GM19238 (cell line): ENCODE measurements at regions not wholly inside any gene's neighbourhood (a gene's known extent, or its start where the extent isn't known, plus 50 kb on each side); places are given as distances from the start of the nearest gene placed in this dataset.
"Not testable (repeated sequence)": the region's sequence is repeated elsewhere in the genome, so short reads cannot be mapped to it uniquely, and the experiment has no call there.

Experiments
- DNase-seq: peaks from one replicate; pipeline ENCODE4 v3.0.0; 2011; ENCODE audit warnings: low spot score; ENCODE audit not compliant: insufficient read length

DNA sequence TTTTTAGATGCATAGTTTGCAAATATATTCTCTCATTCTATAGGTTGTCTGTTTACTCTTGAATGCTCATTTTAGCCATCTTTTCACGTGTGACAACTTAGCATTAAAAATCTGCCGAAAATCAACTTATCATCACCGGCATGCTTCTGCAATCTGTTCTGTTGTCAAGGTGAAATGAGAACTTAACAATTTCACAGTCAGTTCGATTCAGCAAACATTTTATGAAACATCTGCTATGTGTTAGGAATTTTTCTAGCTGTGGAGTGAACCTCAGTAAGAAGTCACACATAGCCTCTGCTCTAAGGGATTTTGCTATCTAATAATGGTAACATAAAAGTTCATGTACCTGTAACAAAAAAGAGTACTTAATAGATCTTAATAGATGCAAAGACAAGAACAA, 256.1 kb downstream of the ZWINT start:
- DNase-seq = no peak

DNA sequence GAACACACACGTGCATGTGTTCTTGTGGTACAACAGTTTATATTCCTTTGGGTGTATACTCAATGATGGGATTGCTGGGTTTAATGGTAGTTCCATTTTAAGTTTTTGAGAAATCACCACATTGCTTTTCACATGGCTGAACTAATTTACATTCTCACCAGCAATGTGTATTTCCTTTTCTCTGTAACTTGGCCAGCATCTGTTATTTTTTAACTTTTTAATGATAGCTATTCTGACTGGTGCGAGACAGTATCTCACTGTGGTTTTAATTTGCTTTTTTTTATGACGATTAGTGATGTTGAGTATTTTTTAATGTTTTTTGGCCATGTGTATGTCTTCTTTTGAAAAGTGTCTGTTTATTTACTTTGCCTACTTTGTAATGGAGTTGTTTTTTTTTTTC, 256.6 kb downstream of the ZWINT start:
- no peak for DNase-seq

DNA sequence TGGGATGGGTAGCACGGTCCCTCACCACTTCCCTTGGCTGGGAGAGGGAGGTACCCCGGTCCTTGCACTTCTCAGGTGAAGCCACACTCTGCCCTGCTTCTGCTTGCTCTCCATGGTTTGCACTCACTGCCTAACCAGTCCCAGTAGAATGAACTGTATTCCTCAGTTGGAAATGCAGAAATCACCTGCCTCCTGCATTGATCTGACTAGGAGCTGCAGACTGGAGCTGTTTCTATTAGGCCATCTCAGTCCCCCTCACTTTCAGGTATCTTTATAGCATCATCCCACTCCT, 264.9 kb downstream of the ZWINT start:
- DNase-seq = no peak

DNA sequence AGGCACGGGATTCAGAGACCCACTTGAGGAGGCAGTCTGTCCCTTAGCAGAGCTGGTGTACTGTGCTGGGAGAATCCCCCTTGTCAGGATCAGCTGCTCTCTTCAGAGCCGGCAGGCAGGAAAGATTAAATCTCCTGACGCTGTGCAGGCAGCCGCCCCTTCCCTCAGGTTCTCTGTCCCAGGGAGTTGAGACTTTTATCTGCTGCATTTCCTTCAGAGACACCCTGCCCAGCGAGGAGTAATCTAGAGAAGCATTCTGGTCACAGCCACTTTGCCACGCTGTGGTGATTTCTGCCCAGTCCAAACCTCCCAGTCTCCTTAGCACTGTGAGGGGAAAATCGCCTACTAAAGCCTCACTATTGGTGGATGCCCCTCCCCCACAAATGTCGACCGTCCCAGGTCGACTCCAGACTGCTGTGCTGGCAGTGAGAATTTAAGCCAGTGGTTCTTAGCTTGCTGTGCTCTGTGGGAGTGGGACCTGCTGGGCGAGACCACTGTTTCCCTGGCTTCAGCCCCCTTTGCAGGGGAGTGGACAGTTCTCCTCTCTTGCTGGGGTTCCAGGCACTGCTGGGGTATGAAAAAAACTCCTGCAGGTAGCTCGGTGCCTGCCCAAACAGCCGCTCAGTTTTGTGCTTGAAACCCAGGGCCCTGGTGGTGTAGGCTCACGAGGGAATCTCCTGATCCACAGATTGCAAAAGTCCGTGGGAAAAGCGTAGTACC, 265.4 kb downstream of the ZWINT start:
- DNase-seq = no peak

DNA sequence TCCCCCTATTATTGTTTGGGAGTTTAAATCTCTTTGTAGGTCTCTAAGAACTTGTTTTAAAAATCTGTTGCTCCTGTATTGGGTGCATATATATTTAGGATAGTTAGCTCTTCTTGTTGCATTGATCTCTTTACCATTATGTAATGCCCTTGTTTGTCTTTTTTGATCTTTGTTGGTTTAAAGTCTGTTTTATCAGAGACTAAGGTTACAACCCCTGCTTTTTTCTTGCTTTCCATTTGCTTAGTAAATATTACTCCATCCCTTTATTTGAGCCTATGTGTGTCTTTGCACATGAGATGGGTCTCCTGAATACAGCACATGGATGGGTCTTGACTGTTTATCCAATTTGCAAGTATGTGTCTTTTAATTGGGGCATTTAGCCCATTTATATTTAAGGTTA, 267.4 kb downstream of the ZWINT start:
- DNase-seq = not testable (repeated sequence)

DNA sequence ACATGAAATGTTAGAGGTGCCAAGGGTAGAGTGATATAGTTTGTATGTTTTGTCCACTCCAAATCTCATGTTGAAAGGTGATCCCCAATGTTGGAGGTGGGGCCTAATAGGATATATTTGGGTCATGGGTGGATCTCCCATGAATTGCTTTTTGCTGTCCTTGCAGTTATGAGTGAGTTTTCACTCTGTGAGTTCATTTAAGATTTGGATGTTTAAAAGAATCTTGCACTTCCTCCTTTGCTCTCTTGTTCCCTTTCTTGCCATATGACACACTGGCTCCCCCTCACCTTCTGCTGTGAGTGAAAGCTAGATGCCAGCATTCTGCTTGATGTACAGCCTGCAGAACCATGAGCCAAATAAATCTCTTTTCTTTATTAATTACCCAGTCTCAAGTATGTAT, 269.2 kb downstream of the ZWINT start:
- DNase-seq = no peak

DNA sequence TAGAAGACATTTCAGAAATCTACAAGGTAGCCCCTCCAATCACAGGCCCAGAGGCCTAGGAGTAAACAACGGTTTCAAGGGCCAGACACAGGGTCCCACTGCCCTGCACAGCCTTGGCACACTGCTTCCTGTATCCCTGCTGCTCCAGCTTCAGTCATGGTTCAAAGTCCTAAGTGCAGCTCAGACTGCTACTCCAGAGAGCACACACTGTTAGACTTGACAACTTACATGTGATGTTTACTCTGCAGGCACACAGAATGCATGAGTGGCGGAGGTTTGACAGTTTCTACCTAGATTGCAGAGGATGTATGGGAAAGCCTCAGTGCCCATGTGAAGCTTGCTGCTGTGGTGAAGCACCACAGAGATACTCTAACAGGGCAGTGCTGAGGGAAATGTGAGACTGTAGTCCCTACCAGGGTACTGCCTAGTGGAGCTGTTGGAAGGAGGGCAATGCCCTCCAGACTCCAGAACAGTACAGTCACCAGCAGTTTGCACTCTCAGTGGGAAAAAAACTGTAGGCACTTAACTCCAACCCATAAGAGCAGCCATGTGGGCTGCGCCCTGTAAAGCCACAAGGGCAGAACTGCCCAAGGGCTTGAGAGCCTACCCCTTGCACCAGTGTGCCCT, 270.0 kb downstream of the ZWINT start:
- DNase-seq = no peak

DNA sequence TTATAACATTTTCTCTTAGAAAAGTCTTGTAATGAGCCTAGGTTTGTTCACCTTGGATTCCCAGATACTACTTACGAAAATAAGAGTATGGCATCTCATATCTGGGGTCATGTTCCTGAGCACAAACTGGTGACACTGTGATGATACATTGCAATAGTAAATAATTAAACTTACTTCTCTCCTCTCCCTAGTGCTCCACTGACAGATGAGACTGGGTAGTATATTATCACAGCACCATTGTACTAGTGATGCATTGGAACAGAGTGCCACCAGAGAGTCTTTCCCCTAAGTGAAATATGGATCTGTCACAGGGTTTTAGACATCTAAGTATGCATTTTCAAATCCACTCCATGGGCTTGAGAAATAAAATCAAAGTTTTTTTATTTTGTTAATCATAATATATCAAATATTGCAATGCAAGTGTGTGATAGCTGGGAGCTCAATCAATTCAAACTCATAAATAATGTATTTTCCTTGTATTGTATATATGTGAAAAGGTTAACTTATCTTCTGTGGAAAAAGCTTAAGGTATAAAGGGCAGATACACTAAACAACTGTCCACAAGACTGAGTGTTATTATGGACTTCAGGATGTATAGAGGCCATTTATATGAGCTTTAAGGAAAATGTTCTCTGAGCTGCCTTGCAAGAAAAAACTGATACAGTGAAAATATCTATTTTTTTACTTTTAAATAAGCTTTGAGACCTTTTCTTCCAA, 275.5 kb downstream of the ZWINT start:
- DNase-seq = no peak

DNA sequence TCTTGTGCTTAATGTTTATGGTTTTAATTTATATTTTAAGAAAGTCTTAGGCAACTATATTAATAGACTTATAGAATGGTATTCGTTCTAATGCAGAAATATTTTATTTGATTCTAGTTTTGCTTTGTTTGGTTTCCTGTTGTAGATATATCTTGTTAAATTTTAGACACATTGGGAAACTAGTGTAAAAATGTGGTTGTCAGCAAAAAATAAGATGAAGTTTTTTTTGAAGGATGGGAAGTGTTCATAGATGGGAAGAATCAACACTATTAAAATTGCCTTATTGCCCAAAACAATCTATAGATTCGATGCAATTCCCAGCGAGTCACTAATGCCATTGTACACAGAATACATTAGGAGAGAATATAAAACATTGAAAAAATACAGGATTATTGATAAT, 278.9 kb downstream of the ZWINT start:
- no peak for DNase-seq

DNA sequence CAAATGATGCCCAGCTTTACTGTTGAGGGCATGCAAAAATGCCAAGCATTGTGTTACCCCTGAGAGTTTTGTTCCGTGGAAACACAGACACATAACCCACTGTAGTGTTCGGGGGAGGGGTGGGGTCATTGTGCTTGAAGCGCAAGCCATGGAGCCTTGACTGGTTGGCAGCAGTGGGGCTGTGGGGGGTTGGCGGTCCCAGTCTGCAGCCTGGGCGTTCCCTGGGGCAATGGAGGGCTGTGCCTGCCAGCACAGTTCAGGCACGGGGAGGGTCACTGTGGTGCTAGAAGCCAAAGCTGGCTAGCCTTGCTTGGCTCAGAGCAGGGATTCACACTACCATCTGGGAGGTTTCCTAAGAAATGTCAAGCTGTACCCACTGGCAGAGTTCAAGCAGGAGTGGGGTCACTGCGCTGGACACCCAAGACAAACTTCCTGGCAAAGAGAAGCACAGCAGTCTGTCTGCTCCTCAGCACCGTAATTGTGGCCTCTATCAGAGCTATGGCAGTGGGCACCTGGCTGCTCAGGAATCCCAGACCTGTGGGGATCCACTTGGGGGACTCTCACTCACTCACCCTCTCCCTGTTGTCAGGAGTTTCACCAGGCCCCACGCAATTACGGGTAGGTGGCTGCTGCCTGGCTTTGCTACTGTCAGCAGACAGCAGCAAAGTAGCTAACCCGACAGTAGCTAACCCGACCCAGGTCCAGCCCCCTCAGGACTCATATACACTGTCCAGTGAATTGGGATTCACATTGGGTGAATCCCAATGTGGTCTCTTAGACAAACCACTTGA, 292.4 kb downstream of the ZWINT start:
- DNase-seq = no peak

DNA sequence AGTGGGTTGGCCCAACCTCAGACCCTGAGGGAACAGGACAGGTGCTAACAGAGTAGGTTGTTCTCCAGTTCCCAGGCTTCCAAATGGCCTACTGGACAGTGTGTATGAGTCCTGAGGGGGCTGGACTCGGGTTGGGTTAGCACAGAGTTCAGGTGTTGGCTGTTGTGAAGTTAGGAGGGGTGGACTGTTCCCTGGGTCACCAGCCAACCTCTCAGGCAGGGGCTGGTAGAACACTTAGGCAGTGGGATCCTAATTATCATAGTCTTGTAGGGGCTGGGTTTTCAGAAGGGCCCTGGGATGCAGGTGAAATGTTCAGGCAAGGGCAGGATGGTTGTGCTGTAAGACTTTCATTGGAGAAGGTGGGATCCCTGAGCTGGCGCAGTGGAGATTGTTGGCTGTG, 293.0 kb downstream of the ZWINT start:
- DNase-seq = no peak

- DNase-seq = no peak
Measured at GRCh38 chr10:56063642-56064041, 297.4 kb downstream of the ZWINT start.

- no peak for DNase-seq
Measured at GRCh38 chr10:56057860-56058259, 303.2 kb downstream of the ZWINT start.

DNA sequence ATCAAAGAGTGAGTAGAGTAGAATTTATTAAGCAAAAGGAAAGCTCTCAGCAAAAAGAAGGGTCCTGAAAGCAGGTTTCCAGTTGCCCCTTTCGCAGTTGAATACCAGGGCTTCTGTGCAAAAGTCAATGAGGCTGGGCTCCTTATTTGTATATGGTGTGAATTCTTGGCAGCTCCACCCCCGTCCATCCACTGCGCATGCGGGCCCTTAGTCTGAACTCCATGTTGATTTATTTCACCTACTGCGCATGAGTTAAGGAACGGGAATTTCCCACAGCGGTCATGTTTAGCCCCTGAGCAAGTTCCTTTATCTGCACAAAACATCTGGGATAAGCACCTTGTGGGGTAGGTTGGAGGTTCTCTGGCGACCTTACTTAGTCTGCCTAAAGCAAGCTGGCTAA, 325.6 kb downstream of the ZWINT start:
- no peak for DNase-seq

DNA sequence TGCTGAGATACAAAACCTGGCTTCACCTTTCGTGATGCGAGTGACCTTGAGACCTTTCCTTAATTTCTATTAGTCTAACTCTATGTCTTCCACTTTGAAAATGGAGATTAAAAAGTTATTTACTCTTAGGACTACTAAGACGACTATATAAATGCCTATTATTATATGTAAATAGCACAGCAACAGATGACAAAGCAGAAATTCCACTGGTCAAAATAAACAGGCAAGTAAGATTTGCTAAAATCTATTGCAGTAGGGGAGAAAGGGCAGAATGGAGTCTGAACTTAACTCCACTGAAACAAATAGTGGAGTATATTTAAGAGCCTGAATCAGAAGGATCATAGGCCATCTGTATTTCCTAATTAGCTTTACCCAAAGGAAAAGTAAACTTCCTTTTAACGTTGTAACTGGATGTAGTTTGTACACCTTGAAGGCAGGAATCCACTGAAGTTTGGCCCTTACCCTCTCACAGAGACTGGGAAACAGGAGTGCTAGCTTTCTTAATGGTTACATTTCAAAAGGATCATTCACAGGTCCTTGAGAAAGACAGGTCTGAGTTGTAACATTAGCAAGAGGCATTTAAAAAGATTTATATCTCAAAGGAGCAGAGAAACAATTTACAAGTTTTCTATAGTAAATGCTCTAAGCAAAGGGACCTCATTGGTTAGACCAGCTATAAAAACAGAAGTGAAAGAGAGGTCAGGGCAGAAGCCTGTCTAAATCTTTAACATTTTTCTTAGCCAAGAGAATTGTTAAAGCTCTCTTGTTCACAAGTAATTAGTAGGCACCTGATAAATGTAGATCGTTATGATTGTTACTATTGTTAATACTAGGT, 332.5 kb downstream of the ZWINT start:
- no peak for DNase-seq

- DNase-seq = no peak
Measured at GRCh38 chr10:56012101-56012500, 349.0 kb downstream of the ZWINT start.

DNA sequence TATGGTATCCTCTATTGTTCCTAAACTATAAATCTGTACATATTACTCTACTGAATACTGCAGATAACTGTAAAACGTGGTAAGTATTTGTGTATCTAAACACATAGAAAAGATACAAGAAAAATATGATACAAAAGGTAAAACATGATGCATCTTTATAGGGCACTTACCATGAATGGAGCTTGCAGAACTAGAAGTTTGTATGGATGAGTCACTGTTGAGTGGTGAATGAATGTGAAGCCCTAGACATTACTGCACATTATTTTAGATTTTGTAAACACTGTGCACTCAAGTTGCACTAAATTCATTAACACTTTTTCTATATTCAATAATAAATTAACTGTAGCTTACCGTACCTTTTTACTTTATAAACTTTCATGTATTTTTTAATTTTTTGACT, 357.5 kb downstream of the ZWINT start:
- DNase-seq = no peak

DNA sequence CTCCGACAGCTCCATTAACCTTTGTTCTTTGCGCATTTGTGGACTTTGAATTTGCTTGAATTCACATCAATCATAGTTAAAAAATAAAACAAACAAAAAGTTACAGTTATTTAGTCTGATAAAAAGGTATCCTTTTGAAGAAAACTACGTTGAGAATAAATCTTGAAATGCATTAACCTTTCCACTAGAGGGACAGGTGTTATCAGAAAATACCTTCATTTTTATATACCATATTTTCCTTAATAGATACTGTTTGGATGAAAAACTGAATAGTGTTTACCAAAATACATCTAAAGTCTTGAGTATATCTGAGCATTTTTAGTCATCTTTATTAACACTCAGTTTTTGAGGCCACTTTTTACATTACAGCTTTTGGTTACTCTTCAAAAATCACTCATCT, 371.9 kb downstream of the ZWINT start:
- DNase-seq = no peak

DNA sequence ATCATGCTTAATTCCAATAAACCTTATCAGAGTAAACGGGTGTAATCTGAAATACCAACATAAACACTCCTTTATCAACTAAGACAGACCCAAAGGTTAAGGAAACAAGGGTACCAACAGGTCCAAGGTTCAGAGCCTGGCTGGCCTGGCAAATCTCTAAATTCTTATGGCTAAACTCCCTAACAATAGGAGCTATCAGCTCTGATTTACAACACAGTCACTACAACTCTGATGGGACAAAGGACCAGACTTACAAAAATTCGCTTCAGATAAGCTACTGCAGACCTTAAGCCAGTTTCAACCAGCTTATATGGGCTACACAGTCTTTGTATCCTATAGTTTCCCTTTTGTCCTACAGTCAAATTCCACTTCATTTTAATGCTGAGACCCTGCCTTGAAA, 381.9 kb downstream of the ZWINT start:
- no peak for DNase-seq

DNA sequence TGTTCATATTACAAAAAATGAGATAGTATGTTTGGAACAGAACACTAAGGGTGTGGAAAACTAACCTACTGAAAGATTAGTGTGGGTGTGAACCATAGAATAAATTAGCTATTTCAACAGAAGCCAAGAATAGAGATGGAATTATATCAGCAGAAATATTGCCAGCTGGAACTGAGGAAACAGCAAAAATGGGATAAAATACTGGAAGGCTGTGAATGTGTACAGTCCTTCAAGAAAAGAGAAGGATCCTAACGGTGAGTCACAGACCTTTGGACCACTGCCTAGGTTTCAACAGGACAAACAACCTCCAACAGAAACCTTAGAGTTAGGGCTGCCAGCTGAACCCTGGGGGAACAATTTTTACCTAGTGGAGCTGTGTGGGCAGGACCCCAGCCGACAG, 395.0 kb downstream of the ZWINT start:
- no peak for DNase-seq

DNA sequence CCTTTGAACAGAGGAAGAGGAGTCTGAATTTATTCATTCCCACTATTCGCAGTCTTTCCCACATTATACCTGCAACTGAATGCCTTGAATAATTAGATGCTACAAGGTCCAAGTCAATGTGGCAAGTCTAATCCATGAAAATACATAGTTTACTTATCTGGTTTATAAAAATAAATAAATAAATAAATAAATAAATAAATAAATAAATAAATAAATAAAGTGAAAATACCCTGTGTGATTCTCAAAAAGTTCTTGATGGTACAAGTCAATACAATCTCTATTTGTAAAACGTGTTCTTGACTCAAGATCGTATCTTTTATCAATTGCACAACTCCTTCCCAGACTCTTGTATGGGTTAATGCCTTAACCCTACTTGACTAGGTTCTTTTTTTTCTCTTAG, 417.7 kb downstream of the ZWINT start:
- DNase-seq = no peak
